COR-L47 (cell line): ENCODE measurements at regions not wholly inside any gene's neighbourhood (a gene's known extent, or its start where the extent isn't known, plus 50 kb on each side); places are given as distances from the start of the nearest gene placed in this dataset.

Experiments used
- DNase-seq: peaks from one replicate; lab custom pipeline; 2025; lab: John Stamatoyannopoulos, UW

- no peak for DNase-seq
Observed at GRCh38 chr5:160957312-160957861, 105.4 kb upstream of the ATP10B start.

- DNase-seq, result no peak
Observed at GRCh38 chr5:160956051-160956450, 104.0 kb upstream of the ATP10B start.

GRCh38 chr5:160950311-160950710, 98.3 kb upstream of the ATP10B start:
- DNase-seq, result no peak

- DNase-seq, result no peak
Observed at GRCh38 chr5:160940725-160941124, 88.7 kb upstream of the ATP10B start.

- peak; percentile 22 for DNase-seq
Observed at GRCh38 chr5:160938532-160938931, 86.5 kb upstream of the ATP10B start.

- DNase-seq, result no peak
Observed at GRCh38 chr5:160937570-160937969, 85.6 kb upstream of the ATP10B start.

- DNase-seq, result no peak
Observed at GRCh38 chr5:160935776-160936175, 83.8 kb upstream of the ATP10B start.

- no peak for DNase-seq
Observed at GRCh38 chr5:160931283-160931682, 79.3 kb upstream of the ATP10B start.

- DNase-seq, result no peak
Observed at GRCh38 chr5:160930406-160930805, 78.4 kb upstream of the ATP10B start.

GRCh38 chr5:160929906-160930305, 77.9 kb upstream of the ATP10B start:
- no peak for DNase-seq

- no peak for DNase-seq
Observed at GRCh38 chr5:160929360-160929759, 77.3 kb upstream of the ATP10B start.

- DNase-seq, result peak; percentile 69
Observed at GRCh38 chr5:160926428-160926827, 74.4 kb upstream of the ATP10B start.

- DNase-seq, result no peak
Observed at GRCh38 chr5:160925281-160925680, 73.3 kb upstream of the ATP10B start.

GRCh38 chr5:160923936-160924710, 72.1 kb upstream of the ATP10B start:
- no peak for DNase-seq

GRCh38 chr5:160923411-160923810, 71.4 kb upstream of the ATP10B start:
- DNase-seq, result no peak

- DNase-seq, result no peak
Observed at GRCh38 chr5:160922311-160922710, 70.3 kb upstream of the ATP10B start.

- no peak for DNase-seq
Observed at GRCh38 chr5:160921423-160922285, 69.6 kb upstream of the ATP10B start.

- DNase-seq, result peak; percentile 3
Observed at GRCh38 chr5:160919626-160920025, 67.6 kb upstream of the ATP10B start.

- DNase-seq, result no peak
Observed at GRCh38 chr5:160918386-160918785, 66.4 kb upstream of the ATP10B start.

GRCh38 chr5:160906090-160906489, 54.1 kb upstream of the ATP10B start:
- no peak for DNase-seq

GRCh38 chr5:160905285-160905684, 53.3 kb upstream of the ATP10B start:
- no peak for DNase-seq

GRCh38 chr5:160904591-160904990, 52.6 kb upstream of the ATP10B start:
- DNase-seq, result no peak

GRCh38 chr5:160903551-160903950, 51.5 kb upstream of the ATP10B start:
- DNase-seq, result no peak
